ENCODE measurements at regions not wholly inside any gene's neighbourhood (a gene's known extent, or its start where the extent isn't known, plus 50 kb on each side); places are given as distances from the start of the nearest gene placed in this dataset.

DNA sequence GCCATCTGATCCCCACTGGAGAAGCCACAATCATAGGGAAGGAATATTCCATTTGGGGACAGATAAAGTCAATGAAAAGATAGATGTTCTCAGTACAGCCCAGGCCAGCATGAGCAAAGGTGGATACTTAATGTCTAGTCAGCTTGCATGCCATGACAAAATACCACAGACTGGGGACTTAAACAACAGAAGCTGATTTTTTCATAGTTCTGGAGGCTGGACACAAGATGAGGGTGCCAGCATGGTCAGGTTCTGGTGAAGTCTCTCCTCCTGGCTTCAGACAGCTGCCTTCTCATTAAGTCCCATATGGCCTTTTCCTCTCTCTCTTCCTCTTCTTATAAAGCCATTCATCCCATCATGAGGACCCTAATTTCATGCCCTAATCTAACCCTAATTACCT is 116.1 kb upstream of the CYP1B1 start (continued):
- TF ChIP-seq, protein P1, sequence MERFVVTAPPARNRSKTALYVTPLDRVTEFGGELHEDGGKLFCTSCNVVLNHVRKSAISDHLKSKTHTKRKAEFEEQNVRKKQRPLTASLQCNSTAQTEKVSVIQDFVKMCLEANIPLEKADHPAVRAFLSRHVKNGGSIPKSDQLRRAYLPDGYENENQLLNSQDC (CRISPR knock-in tag; IDR thresholded peaks at IDR 0.05): no peak
- no peak for TF ChIP-seq SNRNP70 (optimal IDR thresholded peaks at IDR 0.05; ENCODE audit: low read depth, low read length)
- no peak for TF ChIP-seq TAL1 (IDR thresholded peaks at IDR 0.05)
- no peak for TF ChIP-seq DIDO1 (tag; IDR thresholded peaks at IDR 0.05; ENCODE audit: low read depth)

DNA sequence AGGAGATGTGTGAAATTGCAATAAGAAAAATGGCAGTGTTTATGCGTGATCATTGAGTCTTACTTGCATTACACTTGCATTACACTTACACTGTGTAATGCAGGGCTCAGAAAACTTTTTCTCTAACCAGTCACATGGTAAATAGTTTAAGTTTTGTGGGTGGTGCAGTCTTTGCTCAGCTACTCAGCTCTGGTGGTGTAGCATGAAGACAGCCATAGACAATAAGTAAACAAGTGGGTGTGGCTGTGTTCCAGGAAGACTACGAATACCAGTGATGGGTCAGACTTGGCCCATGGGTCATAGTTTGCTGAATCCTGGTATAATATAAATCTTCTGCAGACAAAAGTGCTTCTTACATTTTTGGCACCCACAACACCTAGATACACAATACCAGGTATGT is 115.6 kb upstream of the CYP1B1 start:
- intact Hi-C loops (cut with micrococcal nuclease) (no loop called here), in situ Hi-C loops (cut with MboI) (no loop called here)
- no peaks in the 10 kb centered on the region for H3K9me1 ChIP-seq (ENCODE audit: control insufficient read depth, insufficient read depth, low read length)
- no peaks in the 10 kb centered on the region for H3K79me2 ChIP-seq (ENCODE audit: control insufficient read depth, insufficient read depth, low read length)
- ChIA-PET CTCF (ENCODE audit: low intra/inter-chr PET ratio) (no interaction called here), POLR2A (no interaction called here)
- no peak overlapping the region for H3K9ac ChIP-seq (ENCODE audit: insufficient read depth in 1 of 2, low read depth in 2 of 2, low read length in 2 of 2)
- no peak overlapping the region for H3K4me3 ChIP-seq
- 10% methylated on average over 2 of the region's 2 CpGs for WGBS (ENCODE audit: insufficient coverage, low coverage, missing lambda C conversion rate)
- no TSS peak for BruUV-seq (replicated peaks)
- ATAC-seq (no peak), FAIRE-seq (no peak), DNase-seq (ENCODE audit: extremely low read depth in 1 of 4, low spot score in 3 of 4) (no peak)
- no peaks in the 10 kb centered on the region for H3K9me3 ChIP-seq (replicated peaks; ENCODE audit: control insufficient read depth, insufficient read depth, low read depth, low read length)
- no peaks in the 10 kb centered on the region for H3K36me3 ChIP-seq (ENCODE audit: control insufficient read depth, insufficient read depth, low read length)
- H2AFZ ChIP-seq (ENCODE audit: low read depth, low read length): no peak overlapping the region
- no peaks in the 10 kb centered on the region for H3K4me1 ChIP-seq (replicated peaks in 1 of 2; ENCODE audit: control insufficient read depth in 2 of 2, insufficient read depth in 2 of 2, low read length in 2 of 2)
- H3K27ac ChIP-seq (ENCODE audit: extremely low read depth, low read depth, low read length): no peak overlapping the region
- H4K20me1 ChIP-seq (replicated peaks; ENCODE audit: control insufficient read depth, insufficient read depth, low read length): no peaks in the 10 kb centered on the region
- no peak overlapping the region for H3K4me2 ChIP-seq (ENCODE audit: insufficient read depth, low read length)
- peaks cover 0 to under 1% of the 10 kb centered on the region in 2 experiments; a peak in 1 of 5 replicates for H3K27me3 ChIP-seq (ENCODE audit: control insufficient read depth in 2 of 2, insufficient read depth in 2 of 2, low read length in 2 of 2)
- TF ChIP-seq STAT5A (IDR thresholded peaks at IDR 0.05; ENCODE audit: borderline replicate concordance, low read length) (no peak), FOXA3 (CRISPR knock-in tag; conservative IDR thresholded peaks at IDR 0.05 in 1 of 2, IDR thresholded peaks at IDR 0.05 in 1 of 2) (0 out of 4 replicates have a peak, but pooled peaks of 1 of the 2 experiments have one; percentile 7), C11orf30 (IDR thresholded peaks at IDR 0.05; ENCODE audit: low read depth) (no peak)

Data from K562 (cell line).